GF-D8 (cell line): ENCODE measurements at regions not wholly inside any gene's neighbourhood (a gene's known extent, or its start where the extent isn't known, plus 50 kb on each side); places are given as distances from the start of the nearest gene placed in this dataset.

Source experiments
- DNase-seq: peaks from one replicate; lab custom pipeline; 2025; lab: John Stamatoyannopoulos, UW

GRCh38 chr10:83666762-83667161 lies 472.5 kb upstream of the GHITM start:
- DNase-seq, result no peak

GRCh38 chr10:83667594-83667993 lies 471.7 kb upstream of the GHITM start:
- no peak for DNase-seq

GRCh38 chr10:83673316-83673715 lies 466.0 kb upstream of the GHITM start:
- DNase-seq, result no peak

DNA sequence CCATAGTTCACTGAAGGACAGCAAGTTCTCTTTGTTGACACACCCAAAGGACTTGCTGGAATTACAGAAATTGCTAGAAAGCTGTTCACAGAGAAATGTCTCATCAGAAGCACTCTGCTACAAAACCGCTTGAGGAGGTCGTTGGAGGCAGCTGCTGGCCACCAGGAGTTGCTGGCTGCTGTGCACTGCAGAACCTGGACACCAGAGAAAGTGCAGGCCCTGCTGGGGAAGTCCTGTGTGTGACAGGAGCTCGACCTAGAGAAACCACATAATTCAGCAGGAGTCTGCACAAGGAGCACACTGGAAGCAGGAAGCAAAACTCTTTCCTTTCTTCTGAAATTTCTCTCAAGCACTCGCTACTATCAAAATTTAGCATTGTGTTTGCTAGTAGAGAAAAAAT lies 461.5 kb upstream of the GHITM start:
- DNase-seq, result no peak

DNA sequence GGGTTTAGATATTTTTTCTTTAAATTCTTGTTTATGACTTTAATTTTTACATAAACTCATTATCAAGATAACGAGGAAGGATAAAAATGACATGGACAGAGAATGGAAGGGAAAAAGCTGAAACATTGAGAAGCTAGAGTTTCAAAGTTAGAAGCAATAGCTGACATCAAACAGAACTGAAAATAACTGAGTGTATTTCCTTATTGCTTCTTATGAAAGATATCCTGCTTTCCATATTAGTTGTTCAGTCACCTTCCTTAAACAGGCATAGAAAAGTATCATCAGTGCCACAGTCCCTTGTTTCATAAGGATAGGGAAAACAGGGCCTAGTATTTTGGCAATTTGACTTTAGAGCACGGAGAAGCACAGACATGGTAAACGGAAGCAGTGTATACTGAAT lies 460.5 kb upstream of the GHITM start:
- DNase-seq, result no peak

GRCh38 chr10:83680470-83680891 lies 458.8 kb upstream of the GHITM start:
- no peak for DNase-seq

DNA sequence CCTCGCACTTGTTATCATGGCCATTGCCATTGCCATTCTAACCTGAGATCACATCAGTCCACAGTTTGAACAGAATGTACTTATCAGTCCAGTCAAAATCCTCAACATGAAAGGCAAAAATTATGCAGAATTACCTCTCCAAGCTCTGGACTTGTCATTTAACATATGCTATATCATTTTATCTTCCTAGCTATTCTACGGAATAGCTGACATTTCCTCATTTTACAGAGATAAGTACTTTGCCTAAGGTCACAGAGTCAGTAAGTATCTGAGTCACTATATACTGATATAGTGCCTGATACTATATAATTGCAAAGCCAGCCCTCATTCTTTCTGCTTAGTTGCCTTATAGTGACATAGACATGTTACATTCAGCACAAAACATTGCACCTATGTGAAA lies 456.9 kb upstream of the GHITM start:
- no peak for DNase-seq

DNA sequence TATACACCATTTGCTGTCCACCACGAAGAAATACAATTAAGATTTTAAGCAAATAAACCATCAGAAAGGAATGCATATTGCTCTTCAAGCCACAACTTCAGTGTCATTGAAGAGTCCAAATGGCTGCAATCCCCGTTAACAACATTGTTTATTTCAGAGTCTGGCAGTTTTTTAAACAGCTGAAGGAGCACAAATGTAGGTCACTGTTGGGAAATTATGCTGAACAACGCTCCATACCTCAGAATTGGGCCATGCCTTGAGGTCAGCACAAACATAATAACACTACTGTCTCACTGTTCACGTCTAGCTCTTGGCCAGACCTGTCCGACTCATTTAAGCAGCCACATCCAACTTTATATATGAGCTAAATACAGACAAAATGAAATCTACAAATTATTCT lies 453.9 kb upstream of the GHITM start:
- DNase-seq, result no peak

- DNase-seq, result no peak
These were observed 447.3 kb upstream of the GHITM start for GRCh38 chr10:83691791-83692596.

DNA sequence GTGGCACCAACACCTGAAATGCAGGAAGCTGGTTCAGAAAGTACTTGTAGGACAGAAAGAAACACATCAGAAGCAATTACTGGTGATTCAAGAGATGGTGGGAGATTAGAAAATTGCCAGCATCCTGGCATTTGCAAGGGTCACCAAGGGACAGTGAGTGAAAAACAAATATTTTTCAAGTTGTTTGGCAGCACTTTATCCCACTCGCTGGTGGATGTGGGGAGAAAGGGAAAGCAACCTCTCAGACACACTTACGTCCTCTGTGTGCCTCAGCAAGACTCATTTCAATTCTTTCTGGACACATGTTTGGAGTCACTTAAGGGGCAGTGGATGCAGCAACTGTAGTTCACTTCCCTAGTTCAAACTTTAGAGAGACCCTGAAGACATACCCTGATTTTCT lies 440.4 kb upstream of the GHITM start:
- no peak for DNase-seq

DNA sequence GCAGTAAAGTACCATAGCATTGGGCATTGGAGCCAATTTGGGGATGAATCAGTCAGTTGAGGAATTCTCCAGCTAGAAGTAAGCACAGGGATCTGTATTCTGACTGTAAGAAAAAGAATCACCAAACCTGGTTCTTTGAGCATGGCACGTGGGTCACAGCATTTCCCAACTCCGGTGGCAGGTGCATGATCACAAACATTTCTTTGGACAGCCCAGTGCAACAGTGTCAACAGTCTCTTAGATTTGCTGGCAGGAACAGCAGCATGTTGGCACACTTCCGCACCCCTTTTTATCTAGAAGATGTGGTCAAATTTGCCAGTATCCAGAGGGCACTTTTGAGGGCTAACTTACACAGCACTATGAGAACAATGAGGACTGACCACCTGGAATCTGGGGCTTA lies 437.5 kb upstream of the GHITM start:
- DNase-seq, result no peak

GRCh38 chr10:83702731-83703130 lies 436.6 kb upstream of the GHITM start:
- no peak for DNase-seq

DNA sequence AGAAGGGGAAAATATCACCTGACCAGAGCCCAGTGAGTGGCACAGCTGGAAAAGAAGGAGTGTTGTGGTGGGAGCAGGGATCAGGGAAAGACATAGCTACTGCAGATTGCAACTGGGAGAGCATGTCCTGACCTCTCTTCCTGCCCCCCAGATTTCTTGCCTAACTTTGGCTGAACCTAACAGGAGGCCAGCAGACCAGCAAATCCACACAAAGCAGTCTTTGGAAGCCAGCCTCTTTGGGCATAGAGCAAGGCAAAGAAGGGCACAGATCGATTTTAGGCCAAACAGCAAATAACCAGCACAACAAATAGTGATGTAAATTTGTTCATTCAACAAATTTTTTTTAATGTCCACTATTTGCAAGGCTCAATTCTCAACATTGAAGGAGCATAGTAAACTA lies 433.2 kb upstream of the GHITM start:
- no peak for DNase-seq

DNA sequence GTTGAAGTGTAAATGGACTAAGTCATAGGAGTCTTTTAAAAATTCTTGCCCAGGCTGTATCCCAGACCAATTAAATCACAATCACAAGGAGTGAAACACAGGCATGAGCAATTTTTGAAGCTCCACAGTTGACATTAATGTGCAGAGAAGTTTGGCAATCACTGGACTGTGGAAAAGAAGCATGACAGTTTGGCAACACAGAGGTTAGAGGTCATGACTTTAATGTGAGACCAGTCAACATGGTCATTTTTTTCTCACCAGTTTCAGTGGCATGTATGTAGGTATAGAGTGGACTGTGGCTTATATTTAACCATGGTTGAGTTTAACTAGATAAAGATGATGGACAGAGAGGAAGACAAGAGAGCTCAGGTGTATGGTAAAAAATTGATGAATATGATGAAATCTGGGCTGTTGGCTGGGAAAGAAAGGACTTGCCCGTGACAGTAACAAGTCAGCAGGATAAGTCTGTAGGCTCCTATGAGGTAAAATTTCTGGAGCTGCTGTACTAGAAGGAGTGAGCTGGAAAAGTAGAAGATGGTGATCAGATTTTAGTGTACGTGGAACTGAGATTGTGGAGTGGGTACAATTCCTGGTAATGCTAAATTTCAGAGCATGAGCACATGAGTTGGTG lies 432.2 kb upstream of the GHITM start:
- no peak for DNase-seq

- no peak for DNase-seq
These were observed 425.9 kb upstream of the GHITM start for GRCh38 chr10:83713423-83713822.

DNA sequence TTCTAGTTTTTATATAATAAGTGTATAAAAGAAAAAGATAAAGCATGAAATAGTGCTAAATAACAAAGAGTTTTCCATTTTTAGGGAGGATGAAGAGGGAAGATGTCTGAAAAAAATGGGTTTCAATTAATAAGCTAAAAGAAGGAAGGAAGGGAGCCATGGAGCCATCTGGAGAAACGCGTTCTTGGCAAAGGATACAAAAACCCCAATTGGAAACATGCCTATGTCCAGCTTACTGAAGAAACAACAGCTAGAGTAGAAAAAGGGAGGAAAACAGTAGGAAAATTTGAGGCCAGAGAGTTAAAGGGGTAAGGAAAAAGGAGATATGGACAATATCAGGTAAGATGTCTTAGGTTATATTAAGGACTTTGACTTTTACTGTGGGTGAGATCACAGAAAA lies 416.2 kb upstream of the GHITM start:
- no peak for DNase-seq

- DNase-seq, result no peak
These were observed 414.7 kb upstream of the GHITM start for GRCh38 chr10:83724471-83725241.

DNA sequence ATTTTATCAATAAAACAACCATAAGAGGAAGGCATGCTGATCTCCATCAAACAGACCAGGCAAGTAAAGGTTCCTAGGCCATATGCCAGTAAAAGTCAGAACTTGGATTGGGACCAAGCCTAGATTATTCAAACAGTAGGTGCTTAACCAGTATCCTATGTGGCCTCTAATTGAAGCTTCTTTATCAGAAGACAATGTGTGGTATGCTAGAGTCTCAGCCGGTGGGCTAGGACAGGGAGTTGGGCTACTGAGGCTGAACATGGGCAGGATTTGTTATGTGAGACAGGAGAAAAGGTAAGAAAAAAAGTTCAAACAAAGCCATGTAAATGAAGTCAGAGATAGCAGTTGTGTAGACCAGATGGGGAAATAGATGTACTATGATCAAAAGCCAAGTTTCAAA lies 413.7 kb upstream of the GHITM start:
- DNase-seq, result no peak

GRCh38 chr10:83734278-83734677 lies 405.0 kb upstream of the GHITM start:
- DNase-seq, result no peak

- DNase-seq, result no peak
These were observed 403.3 kb upstream of the GHITM start for GRCh38 chr10:83736008-83736407.

- DNase-seq, result no peak
These were observed 388.7 kb upstream of the GHITM start for GRCh38 chr10:83750604-83751003.

- DNase-seq, result no peak
These were observed 385.8 kb upstream of the GHITM start for GRCh38 chr10:83753490-83753889.

DNA sequence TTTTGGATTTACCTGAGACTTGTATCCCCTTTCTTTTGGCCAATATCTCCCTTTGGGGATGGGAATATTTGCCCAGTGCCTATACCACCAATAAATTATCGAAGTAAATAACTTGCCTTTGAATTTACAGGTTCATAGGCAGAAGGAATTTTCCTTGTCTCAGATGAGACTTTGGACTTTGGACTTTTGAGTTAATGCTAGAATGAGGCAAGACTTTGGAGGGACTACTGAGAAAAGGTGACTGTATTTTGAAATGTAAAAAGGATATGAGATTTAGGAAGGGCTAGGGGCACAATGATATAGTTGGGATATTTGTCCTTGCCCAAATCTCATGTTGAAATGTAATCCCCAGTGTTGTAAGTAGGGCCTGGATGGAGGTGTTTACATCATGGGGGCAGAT lies 384.5 kb upstream of the GHITM start:
- DNase-seq, result no peak
